GM23248 (cell line): ENCODE measurements at regions not wholly inside any gene's neighbourhood (a gene's known extent, or its start where the extent isn't known, plus 50 kb on each side); places are given as distances from the start of the nearest gene placed in this dataset.

ENCODE experiments used
- DNase-seq: peaks from one replicate; pipeline ENCODE4 v3.0.0-alpha.2; 2015
- H2AFZ ChIP-seq: fragments of 200-600 bp; sonication (generic); 2 replicates; pipeline ENCODE4 v1.6.1; 2016; ENCODE audit warnings: antibody characterized with exemption
- H3F3A ChIP-seq: fragments of 200-600 bp; sonication (generic); 2 replicates; pipeline ENCODE4 v1.6.1; 2016; ENCODE audit warnings: mild to moderate bottlenecking, antibody characterized with exemption, mixed run types; ENCODE audit not compliant: insufficient read depth
- H3K27ac ChIP-seq: fragments of 200-600 bp; sonication (generic); 2 replicates; pipeline ENCODE4 v1.5.1; 2016; ENCODE audit warnings: mild to moderate bottlenecking
- H3K27me3 ChIP-seq: fragments of 200-600 bp; sonication (generic); replicated peaks from 2 replicates; pipeline ENCODE4 v1.6.1; 2016; ENCODE audit warnings: mild to moderate bottlenecking; ENCODE audit not compliant: insufficient read depth
- H3K36me3 ChIP-seq: fragments of 200-600 bp; sonication (generic); 2 replicates; pipeline ENCODE4 v1.6.1; 2016; ENCODE audit warnings: low read depth, mild to moderate bottlenecking
- H3K4me1 ChIP-seq: fragments of 200-600 bp; sonication (generic); 2 replicates; pipeline ENCODE4 v1.6.1; 2016; ENCODE audit warnings: mild to moderate bottlenecking; ENCODE audit not compliant: insufficient read depth
- H3K4me2 ChIP-seq: fragments of 200-600 bp; sonication (generic); one replicate; pipeline ENCODE4 v1.6.1; 2016; ENCODE audit warnings: mild to moderate bottlenecking; ENCODE audit not compliant: unreplicated experiment
- H3K4me3 ChIP-seq: fragments of 200-600 bp; sonication (generic); 2 replicates; pipeline ENCODE4 v1.5.1; 2016; ENCODE audit warnings: mild to moderate bottlenecking
- H3K79me2 ChIP-seq: fragments of 200-600 bp; sonication (generic); 2 replicates; pipeline ENCODE4 v1.6.1; 2016; ENCODE audit warnings: mild to moderate bottlenecking; ENCODE audit not compliant: insufficient read depth
- H3K9ac ChIP-seq: fragments of 200-600 bp; sonication (generic); 2 replicates; pipeline ENCODE4 v1.6.1; 2016; ENCODE audit warnings: mild to moderate bottlenecking
- H3K9me2 ChIP-seq: fragments of 200-600 bp; sonication (generic); 2 replicates; pipeline ENCODE4 v1.6.1; 2016; ENCODE audit warnings: mixed run types, mild to moderate bottlenecking, moderate library complexity; ENCODE audit not compliant: insufficient read depth
- H3K9me3 ChIP-seq: fragments of 200-600 bp; sonication (generic); one replicate; pipeline ENCODE4 v1.6.1; 2017; ENCODE audit warnings: low read depth
- H4K20me1 ChIP-seq: fragments of 200-600 bp; sonication (generic); 2 replicates; pipeline ENCODE4 v1.6.0; 2016; ENCODE audit not compliant: insufficient read depth
- EZH2 ChIP-seq: fragments of 200-600 bp; sonication (generic); IDR thresholded peaks from 2 replicates; pipeline ENCODE4 v1.6.1; 2018; ENCODE audit warnings: antibody characterized with exemption, mild to moderate bottlenecking; ENCODE audit not compliant: insufficient read depth, poor library complexity, severe bottlenecking
- EZH2phosphoT487 ChIP-seq: fragments of 200-600 bp; sonication (generic); IDR thresholded peaks from 2 replicates; pipeline ENCODE4 v1.6.1; 2018; ENCODE audit warnings: antibody characterized with exemption, moderate library complexity, mild to moderate bottlenecking, low read depth; ENCODE audit not compliant: insufficient read depth
- WGBS, 2 experiments: methylation state at CpG; one replicate each; pipeline ENCODE4 v1.1.6; 2015 to 2017; ENCODE audit warnings: low lambda C conversion rate in 2 of 2, low coverage in 1 of 2; ENCODE audit errors: missing lambda C conversion rate in 2 of 2; 5-methylcytosine and 5-hydroxymethylcytosine counted together
- in situ Hi-C: fragments of 300-500 bp; cut with MboI; formaldehyde crosslinking; loops from 2 replicates; pipeline ENCODE4 v1.15.0; 2020

DNA sequence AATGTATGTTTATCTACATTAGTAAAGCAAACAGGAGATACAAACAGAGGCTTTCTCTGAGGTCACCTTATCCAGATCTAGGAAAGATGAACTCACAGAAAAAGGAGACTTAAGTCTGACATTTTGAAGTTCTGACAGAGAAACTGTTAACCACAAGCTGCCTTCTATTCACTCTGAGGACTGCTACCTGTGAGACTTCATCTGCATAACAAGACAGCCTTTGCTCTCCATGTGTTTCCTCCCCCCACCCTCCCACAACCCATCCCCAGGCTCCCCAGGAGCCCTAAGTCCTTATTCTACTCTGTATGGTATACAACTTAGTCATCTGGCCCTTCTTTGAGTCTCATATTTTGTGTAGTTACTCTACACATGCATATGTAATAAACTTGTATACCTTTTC is 699.0 kb downstream of the FGF9 start:
- Histone ChIP-seq H3K79me2 (no peaks in the 10 kb centered on the region), H3F3A (no peaks in the 10 kb centered on the region), H3K4me2 (no peak overlapping the region), H3K4me3 (no peak overlapping the region), H3K4me1 (no peaks in the 10 kb centered on the region), H2AFZ (no peak overlapping the region), H3K27ac (no peak overlapping the region), H3K27me3 (no peaks in the 10 kb centered on the region), H4K20me1 (no peaks in the 10 kb centered on the region), H3K9me2 (no peaks in the 10 kb centered on the region), H3K9me3 (no peaks in the 10 kb centered on the region), H3K9ac (no peak overlapping the region), H3K36me3 (no peaks in the 10 kb centered on the region)
- no peak for TF ChIP-seq EZH2phosphoT487
- TF ChIP-seq EZH2: no peak
- in situ Hi-C loops: no loop called here
- DNase-seq: no peak

DNA sequence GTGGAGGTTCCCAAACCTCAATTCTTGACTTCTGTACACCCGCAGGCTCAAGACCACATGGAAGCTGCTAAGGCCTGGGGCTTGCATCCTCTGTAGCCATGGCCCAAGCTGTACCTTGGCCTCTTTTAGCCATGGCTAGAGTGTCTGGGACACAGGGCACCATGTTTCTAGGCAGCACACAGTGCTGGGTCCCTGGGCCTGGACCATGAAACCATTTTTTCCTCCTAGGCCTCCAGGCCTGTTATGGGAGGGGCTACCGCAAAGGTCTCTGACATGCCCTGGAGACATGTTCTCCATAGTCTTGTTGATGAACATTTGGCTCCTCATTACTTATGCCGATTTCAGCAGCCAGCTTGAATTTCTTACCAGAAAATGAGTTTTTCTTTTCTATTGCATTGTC is 701.4 kb downstream of the FGF9 start:
- H3K27me3 ChIP-seq: no peaks in the 10 kb centered on the region
- no peak overlapping the region for H2AFZ ChIP-seq
- no peak overlapping the region for H3K9ac ChIP-seq
- H3K27ac ChIP-seq: no peak overlapping the region
- no peak overlapping the region for H3K4me2 ChIP-seq
- no peaks in the 10 kb centered on the region for H3K9me2 ChIP-seq
- TF ChIP-seq EZH2phosphoT487 (no peak), EZH2 (no peak)
- H3F3A ChIP-seq: no peaks in the 10 kb centered on the region
- DNase-seq: no peak
- no peaks in the 10 kb centered on the region for H3K36me3 ChIP-seq
- no peak overlapping the region for H3K4me3 ChIP-seq
- no peaks in the 10 kb centered on the region for H3K9me3 ChIP-seq
- 53 to 55% methylated on average over 3 of the region's 3 CpGs for WGBS, 2 experiments
- H3K4me1 ChIP-seq: no peaks in the 10 kb centered on the region
- in situ Hi-C loops: no loop called here
- H3K79me2 ChIP-seq: no peaks in the 10 kb centered on the region
- H4K20me1 ChIP-seq: no peaks in the 10 kb centered on the region

DNA sequence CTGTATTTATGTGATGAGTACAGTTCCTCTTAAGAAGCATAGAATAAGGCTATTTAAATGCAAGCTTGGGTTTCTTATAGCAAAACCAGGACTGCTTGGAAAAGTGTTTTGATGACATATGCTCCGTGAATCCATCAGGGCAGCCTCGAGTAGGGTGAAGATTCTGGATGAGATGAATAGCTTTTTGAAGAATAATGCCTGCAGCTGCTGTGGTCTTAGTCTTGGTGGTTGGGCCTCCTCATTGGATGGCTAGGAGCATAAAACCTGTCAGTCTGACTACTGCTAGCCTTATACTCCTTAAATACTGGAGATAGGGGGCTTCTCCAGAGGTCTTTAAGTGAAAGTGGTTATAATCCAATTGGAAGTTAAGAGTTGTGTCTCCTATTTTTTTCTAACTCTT is 704.3 kb downstream of the FGF9 start:
- Histone ChIP-seq H3K4me3 (no peak overlapping the region), H3K9me2 (no peaks in the 10 kb centered on the region), H3K4me1 (no peaks in the 10 kb centered on the region), H3K27ac (no peak overlapping the region), H2AFZ (no peak overlapping the region), H3K79me2 (no peaks in the 10 kb centered on the region), H3K27me3 (no peaks in the 10 kb centered on the region), H3K36me3 (no peaks in the 10 kb centered on the region), H4K20me1 (no peaks in the 10 kb centered on the region), H3K4me2 (no peak overlapping the region), H3F3A (no peaks in the 10 kb centered on the region), H3K9ac (no peak overlapping the region), H3K9me3 (no peaks in the 10 kb centered on the region)
- in situ Hi-C loops: no loop called here
- DNase-seq: no peak
- 19 to 28% methylated on average over 2 of the region's 2 CpGs for WGBS, 2 experiments
- TF ChIP-seq EZH2: no peak
- no peak for TF ChIP-seq EZH2phosphoT487

DNA sequence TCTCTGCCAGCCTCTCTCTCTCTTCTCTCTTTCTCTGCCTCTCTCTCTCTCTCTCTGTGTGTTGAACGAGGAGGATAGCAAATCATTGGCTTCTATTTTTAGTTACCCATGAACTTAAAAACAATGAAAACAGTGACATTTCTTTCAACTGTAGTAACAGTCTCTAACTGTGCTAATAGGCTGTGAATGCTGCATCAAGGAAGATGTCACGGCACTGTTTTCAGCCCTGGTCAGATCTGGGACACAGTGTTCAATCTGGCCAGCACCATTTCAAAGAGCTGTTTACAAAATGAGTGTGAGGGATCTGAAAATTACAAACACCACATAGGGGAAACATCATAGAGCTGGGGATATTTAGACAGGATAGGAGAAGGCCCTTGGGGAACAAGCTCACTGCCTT is 717.0 kb downstream of the FGF9 start:
- Histone ChIP-seq H3K4me1 (no peaks in the 10 kb centered on the region), H2AFZ (no peak overlapping the region), H3K79me2 (no peaks in the 10 kb centered on the region), H4K20me1 (no peaks in the 10 kb centered on the region), H3K27me3 (no peaks in the 10 kb centered on the region), H3F3A (no peaks in the 10 kb centered on the region), H3K4me2 (no peak overlapping the region), H3K36me3 (no peaks in the 10 kb centered on the region), H3K9me3 (no peaks in the 10 kb centered on the region), H3K9me2 (no peaks in the 10 kb centered on the region), H3K9ac (no peak overlapping the region), H3K4me3 (no peak overlapping the region), H3K27ac (no peak overlapping the region)
- in situ Hi-C loops: no loop called here
- DNase-seq: no peak
- TF ChIP-seq EZH2 (no peak), EZH2phosphoT487 (no peak)
- WGBS, 2 experiments: 9 to 15% methylated on average over 2 of the region's 2 CpGs

DNA sequence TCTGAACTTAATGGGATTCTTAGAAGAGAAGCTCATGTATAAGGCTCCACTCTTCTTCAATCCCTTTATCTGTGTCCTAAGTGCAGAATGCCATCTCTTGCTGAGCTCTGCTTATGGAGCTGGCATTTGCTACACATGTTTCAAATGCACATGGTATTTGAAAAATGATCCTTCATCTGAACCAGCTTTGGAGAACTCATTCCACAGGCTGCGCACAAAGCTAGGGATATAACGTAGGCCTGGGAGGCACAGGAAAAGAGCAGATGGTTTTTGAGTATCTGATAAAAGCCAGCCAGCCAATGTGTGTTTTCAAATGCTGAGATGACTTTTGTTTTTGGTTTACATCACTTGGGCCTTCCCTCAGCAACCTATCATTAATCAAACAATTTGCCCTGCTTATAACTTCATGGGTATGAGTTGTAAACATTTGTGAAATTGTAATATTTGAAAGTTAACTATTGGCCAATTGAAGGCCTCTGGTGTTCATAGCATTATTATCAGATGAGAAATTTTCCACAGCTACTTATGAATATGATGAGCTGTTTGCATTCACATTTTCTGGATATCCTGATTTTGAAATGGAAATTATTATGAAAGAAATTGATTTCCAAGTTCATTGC is 729.0 kb downstream of the FGF9 start:
- Histone ChIP-seq H3K27ac (no peak overlapping the region), H3K9me3 (no peaks in the 10 kb centered on the region), H3K27me3 (no peaks in the 10 kb centered on the region), H3K79me2 (no peaks in the 10 kb centered on the region), H3F3A (no peaks in the 10 kb centered on the region), H3K4me3 (no peak overlapping the region), H3K9ac (no peak overlapping the region), H3K36me3 (no peaks in the 10 kb centered on the region), H3K4me2 (no peak overlapping the region), H2AFZ (no peak overlapping the region), H3K9me2 (no peaks in the 10 kb centered on the region), H4K20me1 (no peaks in the 10 kb centered on the region), H3K4me1 (no peaks in the 10 kb centered on the region)
- in situ Hi-C loops: no loop called here
- WGBS, 2 experiments: 20 to 23% methylated on average over 2 of the region's 2 CpGs
- no peak for DNase-seq
- TF ChIP-seq EZH2: no peak
- no peak for TF ChIP-seq EZH2phosphoT487
